ENCODE measurements at regions not wholly inside any gene's neighbourhood (a gene's known extent, or its start where the extent isn't known, plus 50 kb on each side); places are given as distances from the start of the nearest gene placed in this dataset.

DNA sequence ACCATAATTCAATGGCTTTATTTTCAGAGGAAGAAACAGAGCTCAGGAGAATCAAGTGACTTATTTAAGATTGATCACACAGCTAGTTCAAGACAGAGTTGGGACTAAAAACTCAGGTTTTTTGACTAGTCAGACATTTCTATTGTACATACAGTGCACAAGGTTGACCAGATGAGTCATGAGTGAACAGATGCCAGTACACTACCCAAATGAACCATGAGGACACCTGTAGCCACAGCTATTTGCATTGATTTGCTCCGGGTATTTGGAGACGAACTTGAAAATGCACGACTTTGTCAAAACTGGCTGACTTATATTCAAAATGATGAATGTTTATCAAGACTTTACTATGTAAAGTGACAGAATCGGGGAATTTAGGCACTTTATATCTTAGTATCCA lies 161.7 kb upstream of the ST6GALNAC5 start:
- TF ChIP-seq, protein P1, sequence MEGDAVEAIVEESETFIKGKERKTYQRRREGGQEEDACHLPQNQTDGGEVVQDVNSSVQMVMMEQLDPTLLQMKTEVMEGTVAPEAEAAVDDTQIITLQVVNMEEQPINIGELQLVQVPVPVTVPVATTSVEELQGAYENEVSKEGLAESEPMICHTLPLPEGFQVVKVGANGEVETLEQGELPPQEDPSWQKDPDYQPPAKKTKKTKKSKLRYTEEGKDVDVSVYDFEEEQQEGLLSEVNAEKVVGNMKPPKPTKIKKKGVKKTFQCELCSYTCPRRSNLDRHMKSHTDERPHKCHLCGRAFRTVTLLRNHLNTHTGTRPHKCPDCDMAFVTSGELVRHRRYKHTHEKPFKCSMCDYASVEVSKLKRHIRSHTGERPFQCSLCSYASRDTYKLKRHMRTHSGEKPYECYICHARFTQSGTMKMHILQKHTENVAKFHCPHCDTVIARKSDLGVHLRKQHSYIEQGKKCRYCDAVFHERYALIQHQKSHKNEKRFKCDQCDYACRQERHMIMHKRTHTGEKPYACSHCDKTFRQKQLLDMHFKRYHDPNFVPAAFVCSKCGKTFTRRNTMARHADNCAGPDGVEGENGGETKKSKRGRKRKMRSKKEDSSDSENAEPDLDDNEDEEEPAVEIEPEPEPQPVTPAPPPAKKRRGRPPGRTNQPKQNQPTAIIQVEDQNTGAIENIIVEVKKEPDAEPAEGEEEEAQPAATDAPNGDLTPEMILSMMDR (IDR thresholded peaks at IDR 0.05; ENCODE audit: unreplicated experiment), result no peak
- intact Hi-C loops (cut with micrococcal nuclease), result no loop called here
- H3K27ac Mint-ChIP-seq (ENCODE audit: low read depth, unreplicated experiment), result no peak overlapping the region
- no peaks in the 10 kb centered on the region for H3K27me3 Mint-ChIP-seq (ENCODE audit: insufficient read depth, unreplicated experiment)
- no peak overlapping the region for H3K4me3 Mint-ChIP-seq (ENCODE audit: unreplicated experiment)
- peak; percentile 15 for DNase-seq (ENCODE audit: unreplicated experiment)
- no peaks in the 10 kb centered on the region for H3K36me3 Mint-ChIP-seq (ENCODE audit: insufficient read depth, unreplicated experiment)
- ChIA-PET POLR2A (no interaction called here), CTCF (no interaction called here)
- BruUV-seq (replicated peaks), result no TSS peak
- H3K9me3 Mint-ChIP-seq (ENCODE audit: unreplicated experiment), result no peaks in the 10 kb centered on the region
- H3K4me1 Mint-ChIP-seq (ENCODE audit: insufficient read depth, unreplicated experiment), result no peaks in the 10 kb centered on the region

DNA sequence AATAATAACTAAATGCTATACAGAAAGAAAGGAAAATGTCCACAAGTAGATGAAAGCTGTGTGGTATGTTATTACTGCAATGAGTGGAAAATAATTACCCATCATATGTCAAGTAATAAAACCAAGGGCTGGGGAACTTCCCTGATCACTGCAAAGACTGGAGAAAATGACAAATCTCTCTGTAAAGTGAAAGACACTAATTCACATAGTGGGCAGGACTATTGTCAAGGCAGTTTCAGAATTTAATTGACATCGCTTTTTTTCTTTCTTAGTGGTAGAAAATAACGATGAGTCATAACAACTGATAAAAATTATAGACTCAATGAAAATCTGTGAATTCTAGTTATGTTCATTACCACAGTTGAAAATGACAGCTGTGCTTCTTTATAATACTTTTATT lies 153.7 kb upstream of the ST6GALNAC5 start:
- ChIA-PET POLR2A (no interaction called here), CTCF (no interaction called here)
- Mint-ChIP-seq H3K27me3 (ENCODE audit: insufficient read depth, unreplicated experiment) (no peaks in the 10 kb centered on the region), H3K4me3 (ENCODE audit: unreplicated experiment) (no peak overlapping the region), H3K4me1 (ENCODE audit: insufficient read depth, unreplicated experiment) (no peaks in the 10 kb centered on the region), H3K36me3 (ENCODE audit: insufficient read depth, unreplicated experiment) (no peaks in the 10 kb centered on the region), H3K9me3 (ENCODE audit: unreplicated experiment) (no peaks in the 10 kb centered on the region), H3K27ac (ENCODE audit: low read depth, unreplicated experiment) (no peak overlapping the region)
- intact Hi-C loops (cut with micrococcal nuclease), result no loop called here
- TF ChIP-seq, protein P1 (IDR thresholded peaks at IDR 0.05; ENCODE audit: unreplicated experiment), result no peak
- no peak for DNase-seq (ENCODE audit: unreplicated experiment)
- BruUV-seq (replicated peaks), result no TSS peak

DNA sequence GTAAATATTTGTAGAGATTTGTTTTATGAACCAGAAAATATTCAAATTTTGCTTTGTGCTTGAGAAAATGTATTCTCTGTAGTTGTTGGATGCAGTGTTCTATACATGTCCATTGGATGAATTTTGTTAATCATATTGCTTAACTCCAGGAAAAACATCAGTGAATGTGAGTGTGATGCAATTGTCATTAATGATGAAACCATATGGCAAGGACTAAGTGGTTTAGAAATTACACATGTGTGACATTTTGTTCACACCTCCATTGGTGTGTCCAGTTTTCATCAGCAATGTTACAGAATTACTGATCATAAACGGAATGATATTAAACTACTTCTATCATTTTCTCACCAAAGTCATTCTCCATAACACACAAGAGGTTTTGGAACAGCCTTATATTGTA lies 151.8 kb upstream of the ST6GALNAC5 start:
- DNase-seq (ENCODE audit: unreplicated experiment), result peak; percentile 7
- no peaks in the 10 kb centered on the region for H3K9me3 Mint-ChIP-seq (ENCODE audit: unreplicated experiment)
- ChIA-PET POLR2A (no interaction called here), CTCF (no interaction called here)
- H3K36me3 Mint-ChIP-seq (ENCODE audit: insufficient read depth, unreplicated experiment), result no peaks in the 10 kb centered on the region
- H3K27me3 Mint-ChIP-seq (ENCODE audit: insufficient read depth, unreplicated experiment), result no peaks in the 10 kb centered on the region
- intact Hi-C loops (cut with micrococcal nuclease), result no loop called here
- TF ChIP-seq, protein P1 (IDR thresholded peaks at IDR 0.05; ENCODE audit: unreplicated experiment), result no peak
- H3K4me3 Mint-ChIP-seq (ENCODE audit: unreplicated experiment), result no peak overlapping the region
- no peak overlapping the region for H3K27ac Mint-ChIP-seq (ENCODE audit: low read depth, unreplicated experiment)
- BruUV-seq (replicated peaks), result no TSS peak
- no peaks in the 10 kb centered on the region for H3K4me1 Mint-ChIP-seq (ENCODE audit: insufficient read depth, unreplicated experiment)

DNA sequence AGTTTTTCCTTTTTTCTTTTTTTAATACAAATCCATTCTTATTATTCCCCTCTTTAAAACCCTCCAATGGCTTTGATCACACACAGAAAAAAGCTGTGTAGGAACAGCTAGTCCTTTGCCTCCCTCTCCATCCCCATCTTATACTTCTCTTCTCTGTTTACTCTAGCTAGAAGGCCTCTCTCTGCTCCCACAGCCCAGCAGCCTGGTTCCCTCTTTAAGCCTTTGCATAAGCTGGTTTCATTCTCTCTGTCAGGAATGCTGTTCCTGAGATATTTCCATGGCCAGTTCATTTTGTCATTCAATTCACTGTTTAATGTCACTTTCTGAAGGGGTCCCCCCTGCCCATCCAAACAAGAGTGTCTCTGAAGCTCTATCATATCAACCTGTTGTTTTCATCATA lies 143.3 kb upstream of the ST6GALNAC5 start:
- ChIA-PET CTCF (interaction anchor here (0.6 kb wide), 1 partner anchor 732 kb away, joined by 4 read pairs; no protein-coding TSS in a partner anchor), POLR2A (no interaction called here)
- Mint-ChIP-seq H3K36me3 (ENCODE audit: insufficient read depth, unreplicated experiment) (no peaks in the 10 kb centered on the region), H3K9me3 (ENCODE audit: unreplicated experiment) (no peaks in the 10 kb centered on the region), H3K27ac (ENCODE audit: low read depth, unreplicated experiment) (no peak overlapping the region), H3K4me1 (ENCODE audit: insufficient read depth, unreplicated experiment) (no peaks in the 10 kb centered on the region), H3K27me3 (ENCODE audit: insufficient read depth, unreplicated experiment) (no peaks in the 10 kb centered on the region), H3K4me3 (ENCODE audit: unreplicated experiment) (no peak overlapping the region)
- intact Hi-C loops (cut with micrococcal nuclease), result no loop called here
- TF ChIP-seq, protein P1 (IDR thresholded peaks at IDR 0.05; ENCODE audit: unreplicated experiment), result no peak
- no TSS peak for BruUV-seq (replicated peaks)
- DNase-seq (ENCODE audit: unreplicated experiment), result no peak

Measured in MCF 10A (cell line).